ENCODE measurements at regions not wholly inside any gene's neighbourhood (a gene's known extent, or its start where the extent isn't known, plus 50 kb on each side); places are given as distances from the start of the nearest gene placed in this dataset.

DNA sequence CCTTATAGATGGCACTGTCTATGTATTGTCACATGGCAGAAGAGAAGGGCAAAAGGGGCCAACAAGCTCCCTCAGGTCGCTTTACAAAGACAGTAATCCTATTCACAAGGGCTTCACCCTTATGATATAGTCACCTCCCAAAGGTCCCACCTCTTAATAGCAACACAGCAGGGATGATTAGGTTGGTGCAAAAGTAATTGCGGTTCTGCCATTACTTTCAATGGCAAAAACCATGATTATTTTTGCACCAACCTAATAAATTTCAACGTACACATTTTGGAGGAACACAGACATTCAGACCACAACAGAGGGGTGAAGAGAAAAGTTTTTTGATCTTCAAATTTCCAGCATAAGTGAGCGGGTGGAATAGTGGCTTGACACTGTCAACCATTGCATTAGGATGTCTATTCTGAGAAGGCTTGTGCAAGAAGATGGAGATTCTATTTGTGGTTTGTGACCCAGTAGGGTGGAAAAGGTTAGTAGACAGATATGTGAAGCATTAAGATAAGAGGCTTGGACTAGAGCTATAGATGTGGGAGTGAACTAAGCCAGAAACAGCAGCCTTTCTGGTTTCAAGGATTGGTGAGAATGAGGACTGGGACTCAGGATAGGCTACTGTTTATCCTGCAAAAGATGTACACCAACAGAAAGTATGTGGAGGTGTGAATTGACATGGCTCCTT, 75.5 kb upstream of the CPSF6 start:
- no peak for TF ChIP-seq EZH2 (IDR thresholded peaks at IDR 0.05)
- TF ChIP-seq POLR2AphosphoS5 (IDR thresholded peaks at IDR 0.05; ENCODE audit: borderline replicate concordance, low read depth, low read length): no peak
